Stimulated activated CD4-positive, alpha-beta T cell treated with anti-CD3 and anti-CD28 coated beads, Interleukin-15, amount 100 ng/mL, for 48 hours (primary cell): ENCODE measurements at regions not wholly inside any gene's neighbourhood (a gene's known extent, or its start where the extent isn't known, plus 50 kb on each side); places are given as distances from the start of the nearest gene placed in this dataset.
"Not testable (repeated sequence)": the region's sequence is repeated elsewhere in the genome, so short reads cannot be mapped to it uniquely, and the experiment has no call there.

ENCODE experiments used
- DNase-seq, 2 donors: peaks; one replicate each; pipeline ENCODE4 v3.0.0-alpha.2; 2020; ENCODE audit warnings: low read depth in 2 of 2

DNA sequence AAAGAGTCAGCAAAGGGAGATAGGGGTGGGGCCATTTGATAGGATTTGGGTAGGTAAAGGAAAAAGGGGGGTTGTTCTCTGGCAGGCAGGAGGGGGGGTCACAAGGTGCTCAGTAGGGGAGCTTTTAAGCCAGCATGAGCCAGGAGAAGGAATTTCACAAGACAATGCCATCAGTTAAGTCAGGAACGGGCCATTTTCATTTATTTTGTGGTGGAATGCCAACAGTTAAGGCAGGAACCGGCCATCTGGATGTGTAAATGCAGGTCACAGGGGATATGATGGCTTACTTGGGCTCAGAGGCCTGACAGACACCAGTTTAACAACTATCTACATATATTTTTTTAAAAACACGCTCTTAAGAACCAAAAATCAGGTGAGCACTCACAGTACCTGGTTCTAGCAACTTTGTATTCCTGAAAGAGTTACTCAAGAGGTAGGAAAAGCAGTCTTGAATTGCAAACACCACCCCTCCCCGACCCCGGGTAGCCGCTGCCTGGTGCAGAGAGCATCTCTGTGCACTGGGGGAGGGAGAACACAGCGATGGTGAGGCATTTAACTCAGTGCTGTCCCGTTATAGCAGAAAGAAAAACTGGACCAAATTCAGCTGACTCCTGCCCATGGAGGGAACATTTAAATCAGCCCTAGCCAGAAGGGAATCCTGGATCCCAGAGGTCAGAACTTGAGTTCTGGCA is 414.5 kb upstream of the KLHL29 start:
- DNase-seq, result no peak

DNA sequence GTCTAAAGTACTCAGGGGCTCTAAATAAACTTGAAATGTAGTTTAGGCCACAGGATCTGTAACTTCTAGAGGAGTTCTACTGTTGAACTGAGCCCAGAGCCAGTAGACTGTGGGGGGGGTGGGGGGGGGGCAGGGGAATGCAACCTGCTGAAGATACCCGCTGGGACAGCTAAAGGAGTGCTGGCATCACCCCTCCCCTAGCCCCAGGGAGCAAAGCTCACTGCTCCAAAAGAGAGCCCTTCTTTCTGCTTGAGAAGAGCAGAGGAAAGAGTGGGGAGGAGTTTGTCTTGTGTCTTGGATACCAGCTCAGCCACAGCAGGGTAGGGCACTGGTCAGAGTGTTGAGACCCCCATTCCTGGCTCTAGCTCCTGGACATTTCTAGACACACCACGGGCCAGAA is 414.0 kb upstream of the KLHL29 start:
- DNase-seq, result no peak

DNA sequence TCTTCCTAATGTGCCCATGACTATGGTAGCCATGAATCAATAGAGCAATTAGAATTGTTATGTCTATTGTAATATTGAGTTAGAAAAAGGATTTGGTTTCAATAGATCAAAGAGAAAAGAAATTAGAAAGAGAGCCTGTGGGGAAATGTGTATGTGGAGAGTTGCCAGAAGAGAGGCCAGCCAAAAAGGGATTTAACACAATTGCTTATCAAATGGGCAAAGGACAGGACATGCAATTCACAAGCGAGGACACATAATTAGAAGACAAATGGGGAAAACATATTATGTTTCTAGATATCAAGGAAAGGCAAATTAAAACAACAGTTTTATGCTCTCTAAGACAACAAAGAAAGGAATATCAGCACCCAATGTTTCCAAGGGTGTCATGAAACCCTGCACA is 403.2 kb upstream of the KLHL29 start:
- DNase-seq, result no peak

DNA sequence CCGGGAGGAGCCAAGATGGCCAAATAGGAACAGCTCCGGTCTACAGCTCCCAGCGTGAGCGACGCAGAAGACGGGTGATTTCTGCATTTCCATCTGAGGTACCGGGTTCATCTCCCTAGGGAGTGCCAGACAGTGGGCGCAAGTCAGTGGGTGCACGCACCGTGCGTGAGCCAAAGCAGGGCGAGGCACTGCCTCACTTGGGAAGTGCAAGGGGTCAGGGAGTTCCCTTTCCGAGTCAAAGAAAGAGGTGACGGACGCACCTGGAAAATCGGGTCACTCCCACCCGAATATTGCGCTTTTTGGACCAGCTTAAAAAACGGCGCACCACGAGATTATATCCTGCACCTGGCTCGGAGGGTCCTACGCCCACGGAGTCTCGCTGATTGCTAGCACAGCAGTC is 400.8 kb upstream of the KLHL29 start:
- DNase-seq, result not testable (repeated sequence)

DNA sequence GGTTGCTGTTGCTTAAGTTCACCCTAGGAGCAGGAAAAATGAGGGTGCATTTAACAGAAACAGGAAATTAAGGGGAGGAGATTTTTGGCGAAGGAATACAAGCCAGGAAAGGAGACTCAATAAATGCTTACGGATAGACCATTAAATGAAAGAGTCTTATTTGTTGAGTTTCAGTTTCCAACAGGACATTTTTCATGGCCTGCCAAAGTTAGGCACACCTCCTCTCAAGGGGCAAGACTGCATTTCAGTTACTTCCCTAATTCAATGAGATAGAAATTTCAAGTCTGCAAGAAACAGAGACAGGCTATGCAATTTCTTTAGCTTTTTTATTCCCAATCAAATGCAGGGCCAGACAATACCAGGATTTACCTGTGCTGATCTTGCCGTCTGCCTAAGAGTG is 394.7 kb upstream of the KLHL29 start:
- DNase-seq, result no peak

DNA sequence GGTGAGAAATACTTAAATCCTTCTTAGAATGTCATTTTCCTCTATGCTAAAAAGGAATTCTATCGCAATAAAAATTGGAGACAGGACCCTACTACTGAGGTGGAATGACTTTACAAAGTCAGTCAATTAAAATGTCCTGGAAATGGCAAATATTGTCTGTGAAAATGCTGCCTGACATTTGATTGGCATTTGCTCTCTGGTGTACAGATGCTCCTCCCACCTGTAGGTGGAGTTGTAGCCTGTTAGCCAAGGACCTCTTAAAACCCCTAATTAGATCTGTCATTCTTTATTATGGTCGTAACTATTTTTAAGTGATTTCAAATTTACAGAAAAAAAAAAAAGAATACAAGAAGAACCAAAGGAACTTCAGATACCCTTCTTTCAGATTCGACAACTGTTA is 393.1 kb upstream of the KLHL29 start:
- DNase-seq, result no peak

DNA sequence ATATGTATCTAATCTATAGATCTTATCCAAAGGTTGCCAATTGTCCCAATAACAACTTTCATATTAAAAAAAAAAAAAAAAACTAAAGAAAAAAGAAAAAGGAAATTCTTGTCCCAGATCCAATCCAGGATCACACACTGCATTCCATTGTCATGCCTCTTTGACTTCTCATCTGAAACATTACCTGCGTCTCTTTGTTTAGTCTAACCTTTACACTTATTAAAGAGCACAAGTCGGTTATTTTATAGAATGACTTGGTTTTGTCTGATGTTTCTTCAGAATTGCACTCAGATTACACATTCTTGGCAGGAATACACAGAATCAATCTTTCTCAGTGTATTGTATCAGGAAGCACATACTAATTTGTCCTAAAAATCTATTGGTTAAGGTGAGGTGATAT is 392.5 kb upstream of the KLHL29 start:
- no peak for DNase-seq

DNA sequence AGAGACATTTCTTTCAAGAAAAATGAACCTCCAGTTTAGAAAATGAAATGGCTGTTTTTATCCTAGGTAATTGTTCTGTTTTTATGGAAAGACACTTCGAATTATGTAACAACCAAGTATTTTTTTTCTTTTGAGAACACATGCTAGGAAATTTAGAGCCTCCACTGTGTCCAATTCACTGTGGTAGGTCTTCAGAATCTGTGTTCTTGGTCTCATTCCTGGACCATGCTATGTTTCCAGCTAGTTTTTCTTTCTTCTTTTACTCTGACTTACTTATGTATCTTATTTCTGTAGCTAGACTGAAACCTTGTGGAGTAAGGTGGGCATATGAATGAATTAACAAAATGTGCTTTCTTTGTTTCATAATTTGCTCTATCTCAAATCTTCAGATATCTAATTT is 391.7 kb upstream of the KLHL29 start:
- no peak for DNase-seq

DNA sequence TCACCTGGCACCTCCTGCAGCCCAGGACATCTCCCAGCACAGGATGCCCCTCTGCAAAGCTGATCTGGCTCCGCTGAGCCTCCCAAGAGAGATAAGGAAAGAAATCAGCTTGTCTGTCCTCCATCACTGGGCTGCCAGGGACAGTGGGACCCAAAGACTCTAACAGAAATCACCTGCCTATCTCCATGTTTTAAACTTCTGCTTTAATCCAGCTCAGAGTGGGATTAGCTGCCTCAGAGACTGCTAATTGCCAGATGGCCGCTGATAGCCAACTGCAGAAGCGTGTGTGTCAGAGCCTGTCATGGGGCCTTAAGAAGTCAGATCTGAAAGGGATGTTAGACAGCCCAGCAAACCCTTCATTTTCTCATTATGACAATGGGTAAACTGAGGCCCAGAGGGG is 389.4 kb upstream of the KLHL29 start:
- DNase-seq, result no peak

DNA sequence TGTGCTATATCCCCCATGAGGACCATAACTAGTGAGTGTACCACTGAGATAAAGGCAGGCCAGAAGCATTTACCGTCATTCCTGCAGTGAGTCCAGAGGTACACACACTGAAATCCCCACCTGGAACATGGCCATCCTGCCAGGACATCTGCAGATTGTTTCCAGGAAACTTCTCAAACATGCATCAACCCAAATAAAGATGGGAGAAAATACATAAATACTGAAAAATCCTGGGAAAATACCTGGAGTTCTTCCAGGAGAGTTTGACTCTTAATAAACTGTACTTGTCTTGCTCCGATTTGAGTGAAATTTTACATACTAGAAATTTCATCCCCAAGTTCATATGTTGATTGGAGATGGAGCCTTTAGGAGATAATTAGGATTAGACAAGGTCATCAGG is 388.1 kb upstream of the KLHL29 start:
- no peak for DNase-seq

DNA sequence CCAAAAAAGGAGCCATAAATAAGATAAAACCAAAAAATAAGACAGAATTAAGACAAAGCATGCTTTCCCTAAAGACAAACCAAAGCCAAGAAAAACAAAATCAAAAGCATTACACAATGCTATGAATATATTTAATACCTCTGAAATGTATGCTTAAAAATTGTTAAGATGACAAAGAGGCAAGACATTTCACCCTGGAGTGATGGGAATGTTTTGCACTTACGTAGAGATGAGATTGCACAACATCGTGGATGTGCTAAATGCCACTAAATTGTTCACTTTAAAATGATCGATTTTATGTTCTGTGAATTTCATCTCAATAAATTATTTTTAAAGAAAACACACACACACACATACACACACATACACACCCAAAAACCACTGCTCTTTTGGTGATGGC is 386.6 kb upstream of the KLHL29 start:
- no peak for DNase-seq

DNA sequence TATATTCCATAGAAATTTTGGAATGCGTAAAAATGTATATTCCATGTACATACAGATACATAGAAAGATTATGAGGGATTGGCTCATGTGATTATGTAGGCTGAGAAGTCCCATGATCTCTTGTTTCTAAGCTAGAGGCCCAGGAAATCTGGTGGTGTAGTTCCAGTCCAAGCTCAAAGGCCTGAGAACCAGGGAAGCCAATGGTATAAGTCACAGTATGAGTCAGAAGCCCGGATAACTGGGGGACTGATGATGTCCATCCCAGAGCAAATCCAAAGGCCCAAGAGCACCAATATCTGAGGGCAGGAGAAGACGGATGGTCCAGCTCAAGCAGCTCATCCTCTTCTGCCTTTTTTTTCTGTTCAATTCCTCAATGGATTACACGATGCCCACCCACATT is 385.0 kb upstream of the KLHL29 start:
- no peak for DNase-seq

DNA sequence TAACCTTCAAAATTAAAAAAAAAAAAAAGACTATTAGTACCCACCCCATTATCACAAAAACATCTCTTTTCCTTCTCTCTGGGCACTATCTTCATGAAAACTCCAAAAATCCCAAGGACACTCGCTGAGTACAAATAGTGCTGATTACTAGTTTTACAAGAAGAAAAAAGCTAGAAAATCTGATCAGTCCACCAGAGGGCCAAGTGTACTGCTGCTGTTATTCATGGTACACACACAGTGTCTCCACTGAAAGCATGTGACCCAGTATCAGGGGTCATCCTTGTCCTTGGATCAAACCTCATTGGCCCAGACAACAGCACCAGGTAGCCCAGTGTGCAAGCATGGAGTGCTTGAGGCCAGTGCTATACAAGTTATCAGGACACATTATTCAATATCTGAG is 382.7 kb upstream of the KLHL29 start:
- no peak for DNase-seq

DNA sequence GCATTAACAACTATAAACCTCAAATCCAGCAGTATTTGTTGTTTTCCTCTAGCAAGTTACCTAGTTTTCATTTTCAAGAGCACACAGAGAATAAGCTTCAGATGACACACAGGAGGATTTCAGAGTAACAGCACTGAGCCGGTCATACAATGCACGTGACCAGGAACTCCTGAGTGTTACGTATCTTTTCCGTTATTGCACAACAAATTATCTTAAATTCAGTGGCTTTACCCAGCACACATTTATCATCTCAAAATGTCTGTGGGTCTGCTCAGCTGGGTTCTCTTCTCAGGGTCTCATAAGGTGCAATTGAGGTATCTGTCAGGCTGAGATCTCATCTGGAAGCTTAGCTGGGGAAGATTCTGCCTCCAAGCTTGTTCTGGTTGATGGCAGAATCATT is 379.5 kb upstream of the KLHL29 start:
- no peak for DNase-seq

DNA sequence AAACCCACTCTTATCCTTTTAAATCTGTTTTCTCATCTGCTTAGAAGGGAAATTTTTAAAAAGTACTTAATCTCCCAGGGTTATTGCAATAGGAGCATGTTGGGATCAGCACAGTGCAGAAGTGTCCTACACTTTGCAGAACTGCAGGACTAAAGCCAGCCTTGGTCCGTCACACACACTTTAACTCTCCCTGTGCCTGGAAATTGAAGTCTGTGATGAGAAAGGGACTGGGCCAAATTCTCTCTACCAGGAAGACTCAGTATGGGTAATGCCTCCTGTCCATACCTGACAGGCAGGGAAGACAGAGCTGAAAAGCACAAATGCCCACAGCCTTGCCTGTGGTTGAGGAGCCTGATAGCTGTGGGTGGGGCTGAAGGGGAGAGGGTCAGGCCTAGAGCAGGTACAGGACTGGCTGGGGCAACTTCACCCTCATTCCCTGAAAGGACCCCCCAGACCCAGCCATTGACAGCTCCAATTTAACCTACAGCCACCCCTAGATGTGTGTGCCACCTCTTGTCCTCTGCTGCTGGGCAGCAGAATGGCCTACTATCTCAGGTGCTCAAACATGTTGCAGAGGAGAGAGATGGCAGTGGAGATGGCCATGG is 377.2 kb upstream of the KLHL29 start:
- DNase-seq, result no peak

DNA sequence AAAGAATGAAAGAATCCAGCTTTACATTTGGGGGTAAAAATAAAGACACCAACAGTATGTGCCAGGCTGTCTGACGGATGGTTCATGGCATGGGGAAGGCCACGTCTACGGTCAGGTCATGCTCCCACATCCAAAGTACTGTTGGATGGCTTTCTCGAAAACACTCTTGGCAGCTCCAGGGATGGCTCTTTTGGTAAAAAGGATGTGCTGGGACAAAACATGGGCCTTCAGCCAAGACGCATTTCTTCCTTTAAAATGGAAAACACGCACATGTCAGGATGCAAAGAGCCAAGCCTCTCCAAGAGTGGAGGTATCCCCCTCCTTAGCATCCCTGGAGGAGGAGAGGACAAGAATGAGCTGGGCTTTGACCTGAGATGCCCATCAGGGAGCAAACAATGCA is 376.5 kb upstream of the KLHL29 start:
- no peak for DNase-seq

DNA sequence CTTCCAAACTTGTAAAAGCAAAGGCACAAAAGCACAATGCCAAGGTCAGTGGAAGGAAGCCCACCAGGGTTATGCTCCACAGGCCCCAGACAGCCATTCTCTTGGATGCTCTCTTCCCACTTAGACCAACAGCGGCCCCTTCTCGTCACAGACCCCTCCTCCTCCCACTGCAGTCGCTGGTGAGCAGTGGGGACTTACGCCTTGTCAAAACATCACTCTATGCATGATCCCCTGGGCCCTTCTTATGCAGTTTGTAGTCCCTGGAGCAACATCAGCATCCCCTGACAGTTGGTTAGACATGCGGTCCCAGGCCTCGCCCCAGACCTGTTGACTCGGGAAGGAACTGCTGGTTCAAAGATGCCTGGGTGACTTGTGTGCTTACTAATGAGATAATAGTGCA is 376.0 kb upstream of the KLHL29 start:
- no peak for DNase-seq

DNA sequence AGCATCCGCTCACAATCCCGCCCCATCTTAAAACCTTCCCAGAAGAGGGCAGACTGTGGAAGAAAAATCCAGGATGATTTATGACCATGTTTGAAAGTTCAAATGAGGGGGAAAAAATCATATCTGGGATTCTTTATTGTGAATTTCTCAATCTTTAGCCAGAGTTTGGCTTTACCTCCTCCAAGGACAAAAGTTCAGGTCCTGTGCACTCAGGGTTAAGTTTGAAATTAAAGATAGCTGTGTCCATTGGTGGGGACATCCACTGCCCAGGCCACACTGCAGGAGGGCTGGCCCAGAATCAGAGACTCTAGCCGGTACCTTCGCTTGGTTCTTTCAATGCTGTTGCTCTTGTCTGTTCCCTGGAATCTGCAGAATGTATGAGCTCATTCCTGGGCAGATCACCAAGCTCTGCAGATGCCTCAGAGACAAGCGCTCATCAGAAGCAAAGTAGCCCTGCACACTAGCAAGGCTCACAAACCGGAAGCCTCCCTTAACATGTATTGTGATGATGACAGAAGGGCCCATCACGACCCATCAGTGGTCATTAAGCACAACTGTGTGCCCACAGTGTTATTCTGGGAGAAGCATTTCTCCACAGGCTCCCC is 375.3 kb upstream of the KLHL29 start:
- no peak for DNase-seq

DNA sequence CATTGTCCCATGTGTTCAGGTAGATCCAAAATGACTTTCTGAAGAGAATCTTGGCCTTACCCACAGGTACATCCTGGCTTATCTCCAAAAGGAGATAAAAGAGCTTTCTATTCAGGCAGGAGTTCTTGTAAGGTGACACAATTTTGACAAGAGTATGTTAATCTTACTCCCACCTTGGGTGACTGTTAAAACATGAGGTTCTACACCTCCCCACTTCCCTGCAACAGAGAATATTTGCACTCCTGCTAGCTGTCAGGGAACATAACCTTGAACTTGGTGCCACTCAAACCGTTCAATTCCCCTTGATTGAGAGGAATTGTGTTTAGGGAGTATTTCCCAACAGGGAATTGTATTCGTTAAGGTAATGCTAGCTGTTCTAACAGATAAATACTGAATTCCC is 372.5 kb upstream of the KLHL29 start:
- no peak for DNase-seq

DNA sequence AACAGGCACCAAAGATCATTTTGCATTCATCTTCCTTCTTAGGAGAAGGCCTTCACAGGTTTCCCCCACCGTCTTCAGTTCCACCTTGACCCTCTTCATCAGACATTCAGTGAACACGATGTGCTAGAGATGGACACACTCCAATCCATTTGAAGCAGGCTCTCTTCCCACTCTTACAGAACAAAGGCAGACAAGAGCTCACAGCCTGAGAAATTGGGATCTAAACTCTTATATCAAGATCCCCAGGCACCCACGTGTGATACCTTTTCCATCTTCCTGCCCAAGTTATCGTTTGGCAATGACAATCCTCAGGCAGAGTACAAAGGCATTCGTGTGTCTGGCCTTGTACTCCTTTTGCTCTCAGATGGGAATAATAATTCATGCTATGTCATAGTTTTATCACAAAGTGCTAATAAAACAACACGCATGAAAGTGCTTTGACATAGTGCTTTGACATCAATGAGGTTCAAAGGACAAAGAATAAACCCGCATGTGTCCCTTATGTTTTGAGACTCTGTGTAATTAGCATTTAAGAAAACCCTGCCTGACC is 369.3 kb upstream of the KLHL29 start:
- DNase-seq, result no peak

DNA sequence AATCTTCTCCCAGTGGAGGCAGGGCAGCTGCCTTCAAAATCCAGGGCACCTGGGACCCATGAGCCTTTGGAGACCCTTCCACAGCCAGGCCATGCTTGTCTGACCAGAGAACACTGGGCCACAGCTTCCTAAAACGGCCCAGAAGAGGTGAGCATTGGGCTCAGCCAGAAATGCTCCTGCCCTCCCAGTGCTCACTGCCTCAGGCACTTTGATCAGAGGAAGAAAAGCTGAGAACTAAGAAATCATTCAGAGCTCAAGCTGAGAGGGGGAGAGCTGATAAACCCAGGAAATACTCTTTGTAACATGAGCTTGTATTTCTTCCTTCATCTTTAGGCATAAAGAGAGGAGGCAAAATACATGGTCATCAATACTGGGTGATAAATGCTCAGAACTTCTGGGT is 365.5 kb upstream of the KLHL29 start:
- DNase-seq, result no peak

DNA sequence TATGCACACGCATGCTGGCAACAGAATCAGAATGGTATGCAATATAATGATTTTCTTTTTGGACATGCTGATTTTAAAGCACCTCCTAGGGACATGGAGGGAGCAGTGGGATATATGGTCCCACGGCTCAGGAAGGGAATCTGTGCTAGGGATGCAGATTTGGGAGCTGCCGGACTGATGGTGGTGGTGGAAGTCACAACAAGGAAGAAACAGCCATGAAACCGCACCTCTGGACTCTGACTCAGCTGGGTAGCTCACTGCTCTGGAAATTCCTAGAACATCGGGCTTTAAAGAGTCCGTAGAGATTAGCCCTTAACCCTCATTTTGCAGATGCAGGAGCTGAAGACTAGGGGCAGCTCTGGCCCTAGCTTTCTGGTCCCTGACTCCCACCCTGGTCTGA is 364.3 kb upstream of the KLHL29 start:
- no peak for DNase-seq
